ENCODE measurements at regions not wholly inside any gene's neighbourhood (a gene's known extent, or its start where the extent isn't known, plus 50 kb on each side); places are given as distances from the start of the nearest gene placed in this dataset.

DNA sequence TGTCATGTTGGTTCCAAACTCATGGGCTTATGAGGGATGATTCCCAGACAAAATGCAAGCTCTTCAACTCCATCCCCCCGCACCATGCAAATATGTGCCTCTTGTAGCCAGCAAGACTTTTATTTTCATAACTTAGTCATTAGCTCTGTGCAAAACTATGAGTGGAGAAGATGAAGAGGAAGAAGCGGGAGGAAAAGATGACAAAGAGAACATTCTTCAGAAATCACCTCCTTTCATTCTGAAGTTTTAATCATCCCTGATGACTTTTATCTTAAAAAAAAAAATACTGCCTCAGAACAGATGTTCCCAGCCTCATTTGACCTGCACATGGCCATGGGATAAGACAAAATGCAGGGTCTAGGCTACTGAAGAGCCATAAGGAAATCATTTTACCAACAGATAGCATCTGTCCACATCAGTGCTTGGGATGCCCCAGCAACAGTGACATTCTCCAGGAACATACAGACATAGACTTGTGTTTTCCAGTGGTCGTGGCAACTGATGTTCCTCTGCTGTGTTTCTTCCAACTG lies 145.5 kb downstream of the WNT5A start:
- Histone ChIP-seq H3K9me3 (ENCODE audit: control insufficient read depth in 2 of 3, insufficient read depth in 1 of 3, low read length in 3 of 3) (no peaks in the 10 kb centered on the region), H3K27me3 (ENCODE audit: control insufficient read depth, insufficient read depth, low read length) (no peaks in the 10 kb centered on the region), H3K36me3 (ENCODE audit: control insufficient read depth in 2 of 3, insufficient read depth in 3 of 3, low read length in 3 of 3) (no peaks in the 10 kb centered on the region), H3K9ac (ENCODE audit: low read length in 3 of 3) (no peak overlapping the region), H3K4me3 (ENCODE audit: low read length in 3 of 3) (no peak overlapping the region), H3K4me1 (ENCODE audit: control insufficient read depth in 2 of 3, insufficient read depth in 2 of 3, low read depth in 1 of 3, low read length in 3 of 3) (no peaks in the 10 kb centered on the region), H3K27ac (ENCODE audit: low read depth in 2 of 2, low read length in 2 of 2) (no peak overlapping the region)
- no peak for FAIRE-seq
- intact Hi-C loops (cut with DNase I), result no loop called here
- DNase-seq, result no peak
- TF ChIP-seq, protein P1, sequence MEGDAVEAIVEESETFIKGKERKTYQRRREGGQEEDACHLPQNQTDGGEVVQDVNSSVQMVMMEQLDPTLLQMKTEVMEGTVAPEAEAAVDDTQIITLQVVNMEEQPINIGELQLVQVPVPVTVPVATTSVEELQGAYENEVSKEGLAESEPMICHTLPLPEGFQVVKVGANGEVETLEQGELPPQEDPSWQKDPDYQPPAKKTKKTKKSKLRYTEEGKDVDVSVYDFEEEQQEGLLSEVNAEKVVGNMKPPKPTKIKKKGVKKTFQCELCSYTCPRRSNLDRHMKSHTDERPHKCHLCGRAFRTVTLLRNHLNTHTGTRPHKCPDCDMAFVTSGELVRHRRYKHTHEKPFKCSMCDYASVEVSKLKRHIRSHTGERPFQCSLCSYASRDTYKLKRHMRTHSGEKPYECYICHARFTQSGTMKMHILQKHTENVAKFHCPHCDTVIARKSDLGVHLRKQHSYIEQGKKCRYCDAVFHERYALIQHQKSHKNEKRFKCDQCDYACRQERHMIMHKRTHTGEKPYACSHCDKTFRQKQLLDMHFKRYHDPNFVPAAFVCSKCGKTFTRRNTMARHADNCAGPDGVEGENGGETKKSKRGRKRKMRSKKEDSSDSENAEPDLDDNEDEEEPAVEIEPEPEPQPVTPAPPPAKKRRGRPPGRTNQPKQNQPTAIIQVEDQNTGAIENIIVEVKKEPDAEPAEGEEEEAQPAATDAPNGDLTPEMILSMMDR (IDR thresholded peaks at IDR 0.05; ENCODE audit: borderline replicate concordance, extremely low read depth, insufficient read depth), result no peak

DNA sequence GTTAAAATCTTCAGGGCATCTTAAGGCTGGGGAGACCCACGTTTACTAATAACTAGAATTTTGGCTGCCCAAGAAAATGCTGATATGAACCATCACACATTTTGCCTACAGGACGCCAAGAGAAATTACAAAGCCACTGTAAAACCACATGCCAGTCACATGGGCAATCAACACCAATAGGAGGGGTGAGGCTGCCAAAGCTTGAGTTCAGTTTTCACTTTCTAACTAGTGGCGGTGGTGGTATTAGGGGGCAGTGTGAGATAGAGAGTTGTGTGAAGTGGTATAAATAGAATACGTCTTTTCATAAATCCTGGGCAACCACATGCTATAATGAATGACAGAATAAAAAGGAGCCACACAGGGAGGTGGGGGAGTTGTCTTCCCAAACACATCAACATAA lies 147.3 kb downstream of the WNT5A start:
- no peak overlapping the region for H3K4me3 ChIP-seq (ENCODE audit: low read length in 3 of 3)
- TF ChIP-seq, protein P1 (IDR thresholded peaks at IDR 0.05; ENCODE audit: borderline replicate concordance, extremely low read depth, insufficient read depth), result no peak
- H3K9ac ChIP-seq (ENCODE audit: low read length in 3 of 3), result no peak overlapping the region
- no peak for DNase-seq
- intact Hi-C loops (cut with DNase I), result no loop called here
- H3K9me3 ChIP-seq (ENCODE audit: control insufficient read depth in 2 of 3, insufficient read depth in 1 of 3, low read length in 3 of 3), result no peaks in the 10 kb centered on the region
- no peak for FAIRE-seq
- H3K36me3 ChIP-seq (ENCODE audit: control insufficient read depth in 2 of 3, insufficient read depth in 3 of 3, low read length in 3 of 3), result no peaks in the 10 kb centered on the region
- no peak overlapping the region for H3K27ac ChIP-seq (ENCODE audit: low read depth in 2 of 2, low read length in 2 of 2)
- H3K27me3 ChIP-seq (ENCODE audit: control insufficient read depth, insufficient read depth, low read length), result no peaks in the 10 kb centered on the region
- no peaks in the 10 kb centered on the region for H3K4me1 ChIP-seq (ENCODE audit: control insufficient read depth in 2 of 3, insufficient read depth in 2 of 3, low read depth in 1 of 3, low read length in 3 of 3)

DNA sequence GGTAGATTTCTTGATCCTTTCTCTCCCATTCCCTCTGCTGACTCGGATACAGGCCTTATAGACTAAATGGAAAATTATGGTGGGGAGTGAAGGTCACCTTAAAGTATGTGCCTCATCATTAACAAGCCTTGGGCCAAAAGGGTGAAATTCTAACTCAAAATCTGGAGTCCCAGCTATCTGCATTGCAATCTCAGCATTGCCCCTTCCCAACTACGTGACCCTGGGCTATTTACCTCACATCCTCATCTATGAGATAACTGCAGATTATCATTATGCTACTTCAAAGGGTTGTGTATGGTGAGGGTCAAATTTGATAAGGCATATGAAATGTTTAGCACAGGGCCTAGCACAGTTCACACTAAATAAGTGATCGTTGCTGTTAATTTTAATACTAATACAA lies 147.7 kb downstream of the WNT5A start:
- intact Hi-C loops (cut with DNase I), result no loop called here
- Histone ChIP-seq H3K36me3 (ENCODE audit: control insufficient read depth in 2 of 3, insufficient read depth in 3 of 3, low read length in 3 of 3) (no peaks in the 10 kb centered on the region), H3K4me1 (ENCODE audit: control insufficient read depth in 2 of 3, insufficient read depth in 2 of 3, low read depth in 1 of 3, low read length in 3 of 3) (no peaks in the 10 kb centered on the region), H3K27ac (ENCODE audit: low read depth in 2 of 2, low read length in 2 of 2) (no peak overlapping the region), H3K27me3 (ENCODE audit: control insufficient read depth, insufficient read depth, low read length) (no peaks in the 10 kb centered on the region), H3K4me3 (ENCODE audit: low read length in 3 of 3) (no peak overlapping the region), H3K9me3 (ENCODE audit: control insufficient read depth in 2 of 3, insufficient read depth in 1 of 3, low read length in 3 of 3) (no peaks in the 10 kb centered on the region), H3K9ac (ENCODE audit: low read length in 3 of 3) (no peak overlapping the region)
- TF ChIP-seq, protein P1 (IDR thresholded peaks at IDR 0.05; ENCODE audit: borderline replicate concordance, extremely low read depth, insufficient read depth), result no peak
- DNase-seq, result no peak
- no peak for FAIRE-seq

DNA sequence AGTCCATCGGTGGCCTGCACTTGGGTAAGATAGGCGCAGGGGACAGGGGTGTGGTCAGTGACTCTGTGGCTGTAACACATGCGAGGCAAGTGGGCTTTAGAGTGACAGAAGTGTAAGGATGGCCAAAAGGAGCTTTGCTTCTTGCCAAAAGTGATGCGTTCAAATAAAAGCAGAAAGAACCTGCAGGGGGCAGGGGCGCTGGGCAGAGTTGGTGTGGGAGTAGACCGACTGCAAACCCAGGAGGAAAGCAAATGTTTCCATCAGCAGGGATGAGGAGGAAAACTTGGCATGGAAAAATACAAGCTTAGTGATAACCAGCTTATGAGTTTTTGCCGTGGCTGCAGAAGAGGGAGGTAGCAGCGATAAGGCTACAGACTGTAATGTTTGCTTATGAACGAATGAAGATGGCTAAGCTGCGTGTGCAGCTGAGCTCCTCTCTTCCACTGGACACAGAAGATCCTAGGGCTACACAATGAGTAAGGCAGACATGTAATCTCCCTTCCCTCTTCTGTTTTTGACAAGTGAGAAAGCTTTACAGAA lies 149.4 kb downstream of the WNT5A start:
- no peaks in the 10 kb centered on the region for H3K27me3 ChIP-seq (ENCODE audit: control insufficient read depth, insufficient read depth, low read length)
- no peak overlapping the region for H3K9ac ChIP-seq (ENCODE audit: low read length in 3 of 3)
- H3K27ac ChIP-seq (ENCODE audit: low read depth in 2 of 2, low read length in 2 of 2), result no peak overlapping the region
- FAIRE-seq (no peak), DNase-seq (no peak)
- H3K36me3 ChIP-seq (ENCODE audit: control insufficient read depth in 2 of 3, insufficient read depth in 3 of 3, low read length in 3 of 3), result no peaks in the 10 kb centered on the region
- no peak overlapping the region for H3K4me3 ChIP-seq (ENCODE audit: low read length in 3 of 3)
- no peaks in the 10 kb centered on the region for H3K4me1 ChIP-seq (ENCODE audit: control insufficient read depth in 2 of 3, insufficient read depth in 2 of 3, low read depth in 1 of 3, low read length in 3 of 3)
- intact Hi-C loops (cut with DNase I), result no loop called here
- no peaks in the 10 kb centered on the region for H3K9me3 ChIP-seq (ENCODE audit: control insufficient read depth in 2 of 3, insufficient read depth in 1 of 3, low read length in 3 of 3)
- TF ChIP-seq, protein P1 (IDR thresholded peaks at IDR 0.05; ENCODE audit: borderline replicate concordance, extremely low read depth, insufficient read depth), result no peak
